WTC11 (cell line): ENCODE measurements at regions not wholly inside any gene's neighbourhood (a gene's known extent, or its start where the extent isn't known, plus 50 kb on each side); places are given as distances from the start of the nearest gene placed in this dataset.
"Not testable (repeated sequence)": the region's sequence is repeated elsewhere in the genome, so short reads cannot be mapped to it uniquely, and the experiment has no call there.

Source experiments
- ATF1 ChIP-seq: sonication (generic); formaldehyde crosslinking; IDR thresholded peaks from 2 replicates; pipeline ENCODE4 v1.8.1; 2023; ENCODE audit warnings: mild to moderate bottlenecking, moderate library complexity, missing genetic modification reagents
- TF ChIP-seq, protein P1 (sequence below): fragments of 200-600 bp; IDR thresholded peaks from 2 replicates; pipeline ENCODE4 v1.8.0; 2022; ENCODE audit warnings: antibody characterized with exemption
- TF ChIP-seq, protein P2 (sequence below): sonication (generic); formaldehyde crosslinking; IDR thresholded peaks from 2 replicates; pipeline ENCODE4 v1.8.1; 2023; ENCODE audit warnings: mild to moderate bottlenecking, missing genetic modification reagents, borderline replicate concordance
- TF ChIP-seq, protein P3 (sequence below): sonication (generic); formaldehyde crosslinking; IDR thresholded peaks from 2 replicates; pipeline ENCODE4 v1.8.1; 2022; ENCODE audit warnings: low read depth, missing genetic modification reagents, borderline replicate concordance
- TF ChIP-seq, protein P4 (sequence below): sonication (generic); formaldehyde crosslinking; conservative IDR thresholded peaks from 2 replicates; pipeline ENCODE4 v1.8.1; 2022; ENCODE audit warnings: mild to moderate bottlenecking, missing genetic modification reagents

DNA sequence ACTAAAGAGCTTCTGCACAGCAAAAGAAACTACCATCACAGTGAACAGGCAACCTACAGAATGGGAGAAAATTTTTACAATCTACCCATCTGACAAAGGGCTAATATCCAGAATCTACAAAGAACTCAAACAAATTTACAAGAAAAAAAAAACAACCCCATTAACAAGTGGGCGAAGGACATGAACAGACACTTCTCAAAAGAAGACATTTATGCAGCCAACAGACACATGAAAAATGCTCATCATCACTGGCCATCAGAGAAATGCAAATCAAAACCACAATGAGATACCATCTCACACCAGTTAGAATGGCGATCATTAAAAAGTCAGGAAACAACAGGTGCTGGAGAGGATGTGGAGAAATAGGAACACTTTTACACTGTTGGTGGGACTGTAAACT, 89.9 kb upstream of the TMEM164 start:
- TF ChIP-seq, protein P1, sequence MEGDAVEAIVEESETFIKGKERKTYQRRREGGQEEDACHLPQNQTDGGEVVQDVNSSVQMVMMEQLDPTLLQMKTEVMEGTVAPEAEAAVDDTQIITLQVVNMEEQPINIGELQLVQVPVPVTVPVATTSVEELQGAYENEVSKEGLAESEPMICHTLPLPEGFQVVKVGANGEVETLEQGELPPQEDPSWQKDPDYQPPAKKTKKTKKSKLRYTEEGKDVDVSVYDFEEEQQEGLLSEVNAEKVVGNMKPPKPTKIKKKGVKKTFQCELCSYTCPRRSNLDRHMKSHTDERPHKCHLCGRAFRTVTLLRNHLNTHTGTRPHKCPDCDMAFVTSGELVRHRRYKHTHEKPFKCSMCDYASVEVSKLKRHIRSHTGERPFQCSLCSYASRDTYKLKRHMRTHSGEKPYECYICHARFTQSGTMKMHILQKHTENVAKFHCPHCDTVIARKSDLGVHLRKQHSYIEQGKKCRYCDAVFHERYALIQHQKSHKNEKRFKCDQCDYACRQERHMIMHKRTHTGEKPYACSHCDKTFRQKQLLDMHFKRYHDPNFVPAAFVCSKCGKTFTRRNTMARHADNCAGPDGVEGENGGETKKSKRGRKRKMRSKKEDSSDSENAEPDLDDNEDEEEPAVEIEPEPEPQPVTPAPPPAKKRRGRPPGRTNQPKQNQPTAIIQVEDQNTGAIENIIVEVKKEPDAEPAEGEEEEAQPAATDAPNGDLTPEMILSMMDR = not testable (repeated sequence)
- TF ChIP-seq, protein P2, sequence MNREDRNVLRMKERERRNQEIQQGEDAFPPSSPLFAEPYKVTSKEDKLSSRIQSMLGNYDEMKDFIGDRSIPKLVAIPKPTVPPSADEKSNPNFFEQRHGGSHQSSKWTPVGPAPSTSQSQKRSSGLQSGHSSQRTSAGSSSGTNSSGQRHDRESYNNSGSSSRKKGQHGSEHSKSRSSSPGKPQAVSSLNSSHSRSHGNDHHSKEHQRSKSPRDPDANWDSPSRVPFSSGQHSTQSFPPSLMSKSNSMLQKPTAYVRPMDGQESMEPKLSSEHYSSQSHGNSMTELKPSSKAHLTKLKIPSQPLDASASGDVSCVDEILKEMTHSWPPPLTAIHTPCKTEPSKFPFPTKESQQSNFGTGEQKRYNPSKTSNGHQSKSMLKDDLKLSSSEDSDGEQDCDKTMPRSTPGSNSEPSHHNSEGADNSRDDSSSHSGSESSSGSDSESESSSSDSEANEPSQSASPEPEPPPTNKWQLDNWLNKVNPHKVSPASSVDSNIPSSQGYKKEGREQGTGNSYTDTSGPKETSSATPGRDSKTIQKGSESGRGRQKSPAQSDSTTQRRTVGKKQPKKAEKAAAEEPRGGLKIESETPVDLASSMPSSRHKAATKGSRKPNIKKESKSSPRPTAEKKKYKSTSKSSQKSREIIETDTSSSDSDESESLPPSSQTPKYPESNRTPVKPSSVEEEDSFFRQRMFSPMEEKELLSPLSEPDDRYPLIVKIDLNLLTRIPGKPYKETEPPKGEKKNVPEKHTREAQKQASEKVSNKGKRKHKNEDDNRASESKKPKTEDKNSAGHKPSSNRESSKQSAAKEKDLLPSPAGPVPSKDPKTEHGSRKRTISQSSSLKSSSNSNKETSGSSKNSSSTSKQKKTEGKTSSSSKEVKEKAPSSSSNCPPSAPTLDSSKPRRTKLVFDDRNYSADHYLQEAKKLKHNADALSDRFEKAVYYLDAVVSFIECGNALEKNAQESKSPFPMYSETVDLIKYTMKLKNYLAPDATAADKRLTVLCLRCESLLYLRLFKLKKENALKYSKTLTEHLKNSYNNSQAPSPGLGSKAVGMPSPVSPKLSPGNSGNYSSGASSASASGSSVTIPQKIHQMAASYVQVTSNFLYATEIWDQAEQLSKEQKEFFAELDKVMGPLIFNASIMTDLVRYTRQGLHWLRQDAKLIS (CRISPR knock-in tag) = not testable (repeated sequence)
- TF ChIP-seq, protein P3, sequence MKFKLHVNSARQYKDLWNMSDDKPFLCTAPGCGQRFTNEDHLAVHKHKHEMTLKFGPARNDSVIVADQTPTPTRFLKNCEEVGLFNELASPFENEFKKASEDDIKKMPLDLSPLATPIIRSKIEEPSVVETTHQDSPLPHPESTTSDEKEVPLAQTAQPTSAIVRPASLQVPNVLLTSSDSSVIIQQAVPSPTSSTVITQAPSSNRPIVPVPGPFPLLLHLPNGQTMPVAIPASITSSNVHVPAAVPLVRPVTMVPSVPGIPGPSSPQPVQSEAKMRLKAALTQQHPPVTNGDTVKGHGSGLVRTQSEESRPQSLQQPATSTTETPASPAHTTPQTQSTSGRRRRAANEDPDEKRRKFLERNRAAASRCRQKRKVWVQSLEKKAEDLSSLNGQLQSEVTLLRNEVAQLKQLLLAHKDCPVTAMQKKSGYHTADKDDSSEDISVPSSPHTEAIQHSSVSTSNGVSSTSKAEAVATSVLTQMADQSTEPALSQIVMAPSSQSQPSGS (CRISPR knock-in tag) = not testable (repeated sequence)
- TF ChIP-seq, protein P4, sequence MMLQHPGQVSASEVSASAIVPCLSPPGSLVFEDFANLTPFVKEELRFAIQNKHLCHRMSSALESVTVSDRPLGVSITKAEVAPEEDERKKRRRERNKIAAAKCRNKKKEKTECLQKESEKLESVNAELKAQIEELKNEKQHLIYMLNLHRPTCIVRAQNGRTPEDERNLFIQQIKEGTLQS (CRISPR knock-in tag) = not testable (repeated sequence)
- TF ChIP-seq ATF1 (CRISPR knock-in tag) = not testable (repeated sequence)
